ENCODE measurements at regions not wholly inside any gene's neighbourhood (a gene's known extent, or its start where the extent isn't known, plus 50 kb on each side); places are given as distances from the start of the nearest gene placed in this dataset.
A peak's percentile ranks its signal among the peaks of the same experiment; 100 is the strongest.

GRCh38 chr1:216916890-216917438 is 193.7 kb upstream of the ESRRG start:
- no peak for DNase-seq (ENCODE audit: low read depth)

GRCh38 chr1:216914974-216915373 is 191.7 kb upstream of the ESRRG start:
- no peak for DNase-seq (ENCODE audit: low read depth)

GRCh38 chr1:216913976-216914375 is 190.7 kb upstream of the ESRRG start:
- DNase-seq (ENCODE audit: low read depth), result no peak

- no peak for DNase-seq (ENCODE audit: low read depth)
These were observed 187.0 kb upstream of the ESRRG start for GRCh38 chr1:216910081-216910840.

GRCh38 chr1:216908126-216908525 is 184.9 kb upstream of the ESRRG start:
- no peak for DNase-seq (ENCODE audit: low read depth)

- no peak for DNase-seq (ENCODE audit: low read depth)
These were observed 183.9 kb upstream of the ESRRG start for GRCh38 chr1:216907100-216907499.

- no peak for DNase-seq (ENCODE audit: low read depth)
These were observed 182.6 kb upstream of the ESRRG start for GRCh38 chr1:216905781-216906180.

GRCh38 chr1:216905137-216905536 is 181.9 kb upstream of the ESRRG start:
- DNase-seq (ENCODE audit: low read depth), result no peak

- DNase-seq (ENCODE audit: low read depth), result no peak
These were observed 181.2 kb upstream of the ESRRG start for GRCh38 chr1:216904471-216904870.

- peak; percentile 33 for DNase-seq (ENCODE audit: low read depth)
These were observed 180.1 kb upstream of the ESRRG start for GRCh38 chr1:216903382-216903740.

- DNase-seq (ENCODE audit: low read depth), result no peak
These were observed 179.6 kb upstream of the ESRRG start for GRCh38 chr1:216902669-216903381.

GRCh38 chr1:216900116-216900620 is 176.9 kb upstream of the ESRRG start:
- DNase-seq (ENCODE audit: low read depth), result no peak

GRCh38 chr1:216898801-216899200 is 175.6 kb upstream of the ESRRG start:
- DNase-seq (ENCODE audit: low read depth), result no peak

GRCh38 chr1:216896146-216896545 is 172.9 kb upstream of the ESRRG start:
- no peak for DNase-seq (ENCODE audit: low read depth)

- DNase-seq (ENCODE audit: low read depth), result no peak
These were observed 171.3 kb upstream of the ESRRG start for GRCh38 chr1:216894494-216894893.

- DNase-seq (ENCODE audit: low read depth), result no peak
These were observed 169.4 kb upstream of the ESRRG start for GRCh38 chr1:216892581-216893160.

- DNase-seq (ENCODE audit: low read depth), result no peak
These were observed 167.6 kb upstream of the ESRRG start for GRCh38 chr1:216890871-216891270.

GRCh38 chr1:216888731-216889130 is 165.5 kb upstream of the ESRRG start:
- no peak for DNase-seq (ENCODE audit: low read depth)

GRCh38 chr1:216887032-216887431 is 163.8 kb upstream of the ESRRG start:
- DNase-seq (ENCODE audit: low read depth), result no peak

- no peak for DNase-seq (ENCODE audit: low read depth)
These were observed 161.5 kb upstream of the ESRRG start for GRCh38 chr1:216884614-216885229.

GRCh38 chr1:216883518-216883917 is 160.3 kb upstream of the ESRRG start:
- DNase-seq (ENCODE audit: low read depth), result no peak

GRCh38 chr1:216881695-216882094 is 158.5 kb upstream of the ESRRG start:
- no peak for DNase-seq (ENCODE audit: low read depth)
